ENCODE measurements at regions not wholly inside any gene's neighbourhood (a gene's known extent, or its start where the extent isn't known, plus 50 kb on each side); places are given as distances from the start of the nearest gene placed in this dataset.

DNA sequence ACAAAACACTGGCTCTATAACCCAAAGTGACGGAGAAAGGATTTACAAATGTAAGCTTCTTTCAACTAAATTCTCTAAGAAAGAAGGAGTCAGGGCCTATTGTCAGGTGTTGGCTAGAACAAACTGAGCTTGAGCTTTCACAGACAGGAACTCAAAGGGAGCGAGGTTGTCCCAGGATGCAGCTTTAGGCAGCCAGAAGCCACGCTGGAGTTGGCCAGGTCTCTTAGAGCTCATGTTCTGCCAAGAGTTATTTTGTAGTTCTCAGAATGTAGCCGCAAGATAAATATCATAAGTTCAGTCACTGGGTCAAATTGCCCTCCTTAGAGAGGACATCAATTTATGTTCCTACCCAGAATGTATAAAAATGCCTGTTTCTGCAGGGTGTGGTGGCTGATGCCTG is 54.1 kb upstream of the GREB1L start:
- POLR2A ChIA-PET, result no interaction called here
- H3K9me2 ChIP-seq, result 0 out of 2 replicates have a peak, but pooled peaks cover 3% of the 10 kb centered on the region

DNA sequence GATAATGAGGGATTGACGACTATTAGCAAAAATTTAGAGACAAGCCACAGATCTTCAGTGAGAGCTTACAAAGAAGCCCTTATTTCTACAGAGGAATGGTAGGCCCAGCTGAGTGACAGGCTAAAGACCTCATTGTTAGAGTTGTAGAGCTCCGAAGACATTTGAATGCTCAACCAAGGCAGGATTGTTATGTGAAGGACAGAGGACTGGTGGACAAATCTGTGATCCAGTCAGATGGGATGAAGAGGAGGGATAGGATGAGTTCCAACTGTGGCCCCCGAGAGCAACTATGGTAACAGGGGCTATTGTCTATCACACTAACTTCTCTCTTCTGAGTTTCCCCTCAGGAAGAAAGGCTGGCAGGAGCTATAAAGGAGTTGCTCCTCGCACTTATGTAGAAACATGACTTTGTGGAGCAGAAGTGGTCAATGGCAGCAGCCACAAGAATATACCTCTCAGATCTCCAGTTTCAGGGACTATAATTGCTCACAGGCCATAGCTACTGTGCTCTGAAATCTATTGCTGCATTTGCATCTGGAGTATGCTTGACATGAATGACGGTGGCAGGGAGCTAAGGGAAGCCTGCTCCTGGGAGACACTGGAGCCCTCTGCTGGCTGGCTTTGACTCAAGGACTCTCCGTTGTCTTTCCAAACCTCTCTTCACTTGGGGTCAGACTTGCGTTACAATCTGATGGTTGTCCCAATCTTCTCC is 50.3 kb upstream of the GREB1L start:
- Histone ChIP-seq H3K4me1 (ENCODE audit: control insufficient read depth in 1 of 2, insufficient read depth in 2 of 2, low read depth in 1 of 2, low read length in 1 of 2) (no peaks in the 10 kb centered on the region), H3F3A (replicated peaks; ENCODE audit: insufficient read depth) (no peaks in the 10 kb centered on the region), H3K79me2 (ENCODE audit: insufficient read depth) (no peaks in the 10 kb centered on the region), H3K9me2 (0 out of 2 replicates have a peak, but pooled peaks cover 3% of the 10 kb centered on the region), H3K27ac (ENCODE audit: low read depth in 2 of 2, low read length in 1 of 2) (no peak overlapping the region), H3K9me3 (no peaks in the 10 kb centered on the region), H3K9ac (no peak overlapping the region), H2AFZ (ENCODE audit: low read depth) (no peak overlapping the region), H3K4me2 (no peak overlapping the region), H3K36me3 (replicated peaks in 1 of 2; ENCODE audit: control insufficient read depth in 1 of 2, insufficient read depth in 2 of 2, low read length in 1 of 2) (no peaks in the 10 kb centered on the region), H3K4me3 (ENCODE audit: low read depth in 2 of 2, low read length in 1 of 2) (no peak overlapping the region; a peak in 1 of 4 replicates), H4K20me1 (ENCODE audit: insufficient read depth) (no peaks in the 10 kb centered on the region), H3K27me3 (ENCODE audit: insufficient read depth) (peaks cover 17% of the 10 kb centered on the region; the same call in 1 of the 2 replicates)
- WGBS (ENCODE audit: low lambda C conversion rate), result 18% methylated on average over 7 of the region's 7 CpGs
- CTCF ChIA-PET, result interaction anchor here (0.6 to 2.6 kb wide), 7 partner anchors 8 to 229 kb away, joined by 3 to 12 read pairs (median 3); no protein-coding TSS in a partner anchor
- POLR2A ChIA-PET, result no interaction called here
- DNase-seq, result peak; percentile 27
- TF ChIP-seq, protein P1, sequence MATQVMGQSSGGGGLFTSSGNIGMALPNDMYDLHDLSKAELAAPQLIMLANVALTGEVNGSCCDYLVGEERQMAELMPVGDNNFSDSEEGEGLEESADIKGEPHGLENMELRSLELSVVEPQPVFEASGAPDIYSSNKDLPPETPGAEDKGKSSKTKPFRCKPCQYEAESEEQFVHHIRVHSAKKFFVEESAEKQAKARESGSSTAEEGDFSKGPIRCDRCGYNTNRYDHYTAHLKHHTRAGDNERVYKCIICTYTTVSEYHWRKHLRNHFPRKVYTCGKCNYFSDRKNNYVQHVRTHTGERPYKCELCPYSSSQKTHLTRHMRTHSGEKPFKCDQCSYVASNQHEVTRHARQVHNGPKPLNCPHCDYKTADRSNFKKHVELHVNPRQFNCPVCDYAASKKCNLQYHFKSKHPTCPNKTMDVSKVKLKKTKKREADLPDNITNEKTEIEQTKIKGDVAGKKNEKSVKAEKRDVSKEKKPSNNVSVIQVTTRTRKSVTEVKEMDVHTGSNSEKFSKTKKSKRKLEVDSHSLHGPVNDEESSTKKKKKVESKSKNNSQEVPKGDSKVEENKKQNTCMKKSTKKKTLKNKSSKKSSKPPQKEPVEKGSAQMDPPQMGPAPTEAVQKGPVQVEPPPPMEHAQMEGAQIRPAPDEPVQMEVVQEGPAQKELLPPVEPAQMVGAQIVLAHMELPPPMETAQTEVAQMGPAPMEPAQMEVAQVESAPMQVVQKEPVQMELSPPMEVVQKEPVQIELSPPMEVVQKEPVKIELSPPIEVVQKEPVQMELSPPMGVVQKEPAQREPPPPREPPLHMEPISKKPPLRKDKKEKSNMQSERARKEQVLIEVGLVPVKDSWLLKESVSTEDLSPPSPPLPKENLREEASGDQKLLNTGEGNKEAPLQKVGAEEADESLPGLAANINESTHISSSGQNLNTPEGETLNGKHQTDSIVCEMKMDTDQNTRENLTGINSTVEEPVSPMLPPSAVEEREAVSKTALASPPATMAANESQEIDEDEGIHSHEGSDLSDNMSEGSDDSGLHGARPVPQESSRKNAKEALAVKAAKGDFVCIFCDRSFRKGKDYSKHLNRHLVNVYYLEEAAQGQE (IDR thresholded peaks at IDR 0.05; ENCODE audit: low read depth, low read length), result no peak
- TF ChIP-seq ELF1 (IDR thresholded peaks at IDR 0.05) (no peak), RAD21 (IDR thresholded peaks at IDR 0.05; ENCODE audit: low read length) (peak; percentile 58), EP300 (IDR thresholded peaks at IDR 0.05; ENCODE audit: borderline replicate concordance in 1 of 2, low read depth in 1 of 2, low read length in 1 of 2) (no peak), SIN3A (IDR thresholded peaks at IDR 0.05; ENCODE audit: borderline replicate concordance, low read depth, low read length) (no peak), MEF2A (IDR thresholded peaks at IDR 0.05; ENCODE audit: borderline replicate concordance, low read depth) (no peak), JUND (IDR thresholded peaks at IDR 0.05) (no peak)
- TF ChIP-seq, protein P2, sequence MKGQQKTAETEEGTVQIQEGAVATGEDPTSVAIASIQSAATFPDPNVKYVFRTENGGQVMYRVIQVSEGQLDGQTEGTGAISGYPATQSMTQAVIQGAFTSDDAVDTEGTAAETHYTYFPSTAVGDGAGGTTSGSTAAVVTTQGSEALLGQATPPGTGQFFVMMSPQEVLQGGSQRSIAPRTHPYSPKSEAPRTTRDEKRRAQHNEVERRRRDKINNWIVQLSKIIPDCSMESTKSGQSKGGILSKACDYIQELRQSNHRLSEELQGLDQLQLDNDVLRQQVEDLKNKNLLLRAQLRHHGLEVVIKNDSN (IDR thresholded peaks at IDR 0.05; ENCODE audit: borderline replicate concordance, low read depth), result no peak

More for the DNA sequence above, 54.1 kb upstream of the GREB1L start:
- Histone ChIP-seq H3F3A (replicated peaks; ENCODE audit: insufficient read depth) (no peaks in the 10 kb centered on the region), H3K4me2 (no peak overlapping the region), H2AFZ (ENCODE audit: low read depth) (no peak overlapping the region), H3K9ac (no peak overlapping the region), H3K9me3 (no peaks in the 10 kb centered on the region), H3K4me3 (ENCODE audit: low read depth in 2 of 2, low read length in 1 of 2) (no peak overlapping the region), H3K36me3 (replicated peaks in 1 of 2; ENCODE audit: control insufficient read depth in 1 of 2, insufficient read depth in 2 of 2, low read length in 1 of 2) (no peaks in the 10 kb centered on the region), H3K27me3 (ENCODE audit: insufficient read depth) (peaks cover 13% of the 10 kb centered on the region; the same call in 1 of the 2 replicates), H3K27ac (ENCODE audit: low read depth in 2 of 2, low read length in 1 of 2) (no peak overlapping the region), H3K79me2 (ENCODE audit: insufficient read depth) (no peaks in the 10 kb centered on the region), H3K4me1 (ENCODE audit: control insufficient read depth in 1 of 2, insufficient read depth in 2 of 2, low read depth in 1 of 2, low read length in 1 of 2) (no peaks in the 10 kb centered on the region), H4K20me1 (ENCODE audit: insufficient read depth) (no peaks in the 10 kb centered on the region)
- TF ChIP-seq TEAD4 (IDR thresholded peaks at IDR 0.05; ENCODE audit: borderline replicate concordance, insufficient read depth), result no peak
- TF ChIP-seq MEF2A (IDR thresholded peaks at IDR 0.05; ENCODE audit: borderline replicate concordance, low read depth), result no peak
- TF ChIP-seq, protein P2 (IDR thresholded peaks at IDR 0.05; ENCODE audit: borderline replicate concordance, low read depth), result no peak
- TF ChIP-seq, protein P3, sequence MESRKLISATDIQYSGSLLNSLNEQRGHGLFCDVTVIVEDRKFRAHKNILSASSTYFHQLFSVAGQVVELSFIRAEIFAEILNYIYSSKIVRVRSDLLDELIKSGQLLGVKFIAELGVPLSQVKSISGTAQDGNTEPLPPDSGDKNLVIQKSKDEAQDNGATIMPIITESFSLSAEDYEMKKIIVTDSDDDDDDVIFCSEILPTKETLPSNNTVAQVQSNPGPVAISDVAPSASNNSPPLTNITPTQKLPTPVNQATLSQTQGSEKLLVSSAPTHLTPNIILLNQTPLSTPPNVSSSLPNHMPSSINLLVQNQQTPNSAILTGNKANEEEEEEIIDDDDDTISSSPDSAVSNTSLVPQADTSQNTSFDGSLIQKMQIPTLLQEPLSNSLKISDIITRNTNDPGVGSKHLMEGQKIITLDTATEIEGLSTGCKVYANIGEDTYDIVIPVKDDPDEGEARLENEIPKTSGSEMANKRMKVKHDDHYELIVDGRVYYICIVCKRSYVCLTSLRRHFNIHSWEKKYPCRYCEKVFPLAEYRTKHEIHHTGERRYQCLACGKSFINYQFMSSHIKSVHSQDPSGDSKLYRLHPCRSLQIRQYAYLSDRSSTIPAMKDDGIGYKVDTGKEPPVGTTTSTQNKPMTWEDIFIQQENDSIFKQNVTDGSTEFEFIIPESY (IDR thresholded peaks at IDR 0.05; ENCODE audit: borderline replicate concordance, low read depth), result no peak
- no peak for TF ChIP-seq CHD2 (IDR thresholded peaks at IDR 0.05; ENCODE audit: low read length, partially characterized antibody)
- no peak for TF ChIP-seq ELF1 (IDR thresholded peaks at IDR 0.05)
- no peak for TF ChIP-seq FOSL2 (IDR thresholded peaks at IDR 0.05; ENCODE audit: borderline replicate concordance, low read depth)
- no peak for TF ChIP-seq TCF12 (IDR thresholded peaks at IDR 0.05)
- TF ChIP-seq SIN3A (IDR thresholded peaks at IDR 0.05; ENCODE audit: borderline replicate concordance, low read depth, low read length), result no peak
- TF ChIP-seq NFIC (IDR thresholded peaks at IDR 0.05; ENCODE audit: borderline replicate concordance), result no peak
- TF ChIP-seq FOXJ3 (CRISPR knock-in tag; IDR thresholded peaks at IDR 0.05), result no peak
- TF ChIP-seq SMC3 (IDR thresholded peaks at IDR 0.05; ENCODE audit: low read depth, low read length), result no peak
- TF ChIP-seq JUND (IDR thresholded peaks at IDR 0.05), result no peak
- TF ChIP-seq RAD21 (IDR thresholded peaks at IDR 0.05; ENCODE audit: low read length), result no peak
- TF ChIP-seq RFX5 (IDR thresholded peaks at IDR 0.05; ENCODE audit: low read length), result no peak
- TF ChIP-seq, protein P4, sequence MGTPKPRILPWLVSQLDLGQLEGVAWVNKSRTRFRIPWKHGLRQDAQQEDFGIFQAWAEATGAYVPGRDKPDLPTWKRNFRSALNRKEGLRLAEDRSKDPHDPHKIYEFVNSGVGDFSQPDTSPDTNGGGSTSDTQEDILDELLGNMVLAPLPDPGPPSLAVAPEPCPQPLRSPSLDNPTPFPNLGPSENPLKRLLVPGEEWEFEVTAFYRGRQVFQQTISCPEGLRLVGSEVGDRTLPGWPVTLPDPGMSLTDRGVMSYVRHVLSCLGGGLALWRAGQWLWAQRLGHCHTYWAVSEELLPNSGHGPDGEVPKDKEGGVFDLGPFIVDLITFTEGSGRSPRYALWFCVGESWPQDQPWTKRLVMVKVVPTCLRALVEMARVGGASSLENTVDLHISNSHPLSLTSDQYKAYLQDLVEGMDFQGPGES (IDR thresholded peaks at IDR 0.05; ENCODE audit: low read depth, low read length), result no peak
- TF ChIP-seq EP300 (IDR thresholded peaks at IDR 0.05; ENCODE audit: borderline replicate concordance in 1 of 2, low read depth in 1 of 2, low read length in 1 of 2), result no peak
- TF ChIP-seq POLR2AphosphoS5 (IDR thresholded peaks at IDR 0.05; ENCODE audit: low read depth, low read length), result no peak
- no peak for DNase-seq
- 47% methylated on average over 4 of the region's 4 CpGs for WGBS (ENCODE audit: low lambda C conversion rate)
- CTCF ChIA-PET, result interaction anchor here (0.8 to 1.3 kb wide), 2 partner anchors 9 to 768 kb away, joined by 3 to 5 read pairs; no protein-coding TSS in a partner anchor
